PC-9 (cell line): ENCODE measurements at regions not wholly inside any gene's neighbourhood (a gene's known extent, or its start where the extent isn't known, plus 50 kb on each side); places are given as distances from the start of the nearest gene placed in this dataset.

ENCODE experiments used
- CTCF ChIP-seq: fragments of 200-600 bp; sonication (generic); conservative IDR thresholded peaks from 2 replicates; pipeline ENCODE4 v1.6.1; 2017; ENCODE audit warnings: mixed run types, antibody characterized with exemption, mild to moderate bottlenecking, moderate library complexity
- EZH2 ChIP-seq: fragments of 200-600 bp; sonication (generic); IDR thresholded peaks from 2 replicates; pipeline ENCODE4 v1.8.0; 2017; ENCODE audit warnings: antibody characterized with exemption, low read depth

GRCh38 chr7:11281953-11282352, 308.3 kb downstream of the PHF14 start:
- TF ChIP-seq EZH2 (no peak), CTCF (no peak)
